Jurkat, Clone E6-1 (cell line): ENCODE measurements at regions not wholly inside any gene's neighbourhood (a gene's known extent, or its start where the extent isn't known, plus 50 kb on each side); places are given as distances from the start of the nearest gene placed in this dataset.
"Not testable (repeated sequence)": the region's sequence is repeated elsewhere in the genome, so short reads cannot be mapped to it uniquely, and the experiment has no call there.

Experiments
- DNase-seq: peaks from one replicate; pipeline ENCODE4 v3.0.0-alpha.2; 2011; ENCODE audit warnings: low read depth, low spot score
- H3K4me3 ChIP-seq: 2 replicates; pipeline ENCODE4 v1.5.1; 2011; ENCODE audit warnings: mild to moderate bottlenecking, low read length, control low read depth, moderate library complexity

- H3K4me3 ChIP-seq, result no peak overlapping the region
- no peak for DNase-seq
These were observed 132.8 kb downstream of the LAT start for GRCh38 chr16:29117631-29118030.

GRCh38 chr16:29116980-29117379, 132.1 kb downstream of the LAT start:
- no peak for DNase-seq
- H3K4me3 ChIP-seq, result no peak overlapping the region

- H3K4me3 ChIP-seq, DNase-seq: not testable (repeated sequence)
These were observed 131.4 kb downstream of the LAT start for GRCh38 chr16:29116207-29116606.

- DNase-seq, H3K4me3 ChIP-seq: not testable (repeated sequence)
These were observed 130.9 kb downstream of the LAT start for GRCh38 chr16:29115802-29116141.

- DNase-seq, H3K4me3 ChIP-seq: not testable (repeated sequence)
These were observed 130.3 kb downstream of the LAT start for GRCh38 chr16:29114989-29115801.

GRCh38 chr16:29114574-29114973, 129.7 kb downstream of the LAT start:
- H3K4me3 ChIP-seq, result no peak overlapping the region
- no peak for DNase-seq

GRCh38 chr16:29113446-29113845, 128.6 kb downstream of the LAT start:
- H3K4me3 ChIP-seq, DNase-seq: not testable (repeated sequence)

- no peak overlapping the region for H3K4me3 ChIP-seq
- DNase-seq, result no peak
These were observed 128.0 kb downstream of the LAT start for GRCh38 chr16:29112755-29113347.

GRCh38 chr16:29111901-29112680, 127.2 kb downstream of the LAT start:
- not testable (repeated sequence) for H3K4me3 ChIP-seq, DNase-seq

GRCh38 chr16:29111421-29111820, 126.6 kb downstream of the LAT start:
- no peak for DNase-seq
- H3K4me3 ChIP-seq, result no peak overlapping the region

- not testable (repeated sequence) for DNase-seq, H3K4me3 ChIP-seq
These were observed 123.8 kb downstream of the LAT start for GRCh38 chr16:29108625-29109169.

GRCh38 chr16:29107299-29107698, 122.4 kb downstream of the LAT start:
- H3K4me3 ChIP-seq, result no peak overlapping the region
- DNase-seq, result no peak

GRCh38 chr16:29106259-29106908, 121.5 kb downstream of the LAT start:
- DNase-seq, H3K4me3 ChIP-seq: not testable (repeated sequence)

GRCh38 chr16:29104600-29104999, 119.7 kb downstream of the LAT start:
- not testable (repeated sequence) for DNase-seq, H3K4me3 ChIP-seq

- not testable (repeated sequence) for H3K4me3 ChIP-seq, DNase-seq
These were observed 113.1 kb downstream of the LAT start for GRCh38 chr16:29097965-29098364.

GRCh38 chr16:29094729-29095624, 110.1 kb downstream of the LAT start:
- not testable (repeated sequence) for DNase-seq, H3K4me3 ChIP-seq

GRCh38 chr16:29094325-29094724, 109.5 kb downstream of the LAT start:
- not testable (repeated sequence) for H3K4me3 ChIP-seq, DNase-seq

GRCh38 chr16:29089679-29090078, 104.8 kb downstream of the LAT start:
- not testable (repeated sequence) for H3K4me3 ChIP-seq

More at GRCh38 chr16:29089679-29090078, 104.8 kb downstream of the LAT start:
- DNase-seq, result not testable (repeated sequence)
